HFFc6 (cell line): ENCODE measurements at regions not wholly inside any gene's neighbourhood (a gene's known extent, or its start where the extent isn't known, plus 50 kb on each side); places are given as distances from the start of the nearest gene placed in this dataset.

Experiments
- DNase-seq: peaks from one replicate; pipeline ENCODE4 v3.0.0-alpha.2; 2018
- H3K27ac Mint-ChIP-seq: 2 replicates; pipeline ENCODE4 v1.8.0; 2020; ENCODE audit warnings: mild to moderate bottlenecking, mixed read lengths
- H3K27me3 Mint-ChIP-seq: 2 replicates; pipeline ENCODE4 v1.8.0; 2021; ENCODE audit warnings: mild to moderate bottlenecking, moderate library complexity, mixed read lengths; ENCODE audit not compliant: insufficient read depth
- H3K36me3 Mint-ChIP-seq: 2 replicates; pipeline ENCODE4 v1.8.0; 2021; ENCODE audit warnings: low read depth, mixed read lengths
- H3K4me1 Mint-ChIP-seq: 2 replicates; pipeline ENCODE4 v1.8.0; 2020; ENCODE audit warnings: low read depth, mixed read lengths
- H3K4me3 Mint-ChIP-seq: 2 replicates; pipeline ENCODE4 v1.8.0; 2020; ENCODE audit warnings: mild to moderate bottlenecking, moderate library complexity, mixed read lengths
- H3K9me3 Mint-ChIP-seq: 2 replicates; pipeline ENCODE4 v1.8.0; 2020; ENCODE audit warnings: mild to moderate bottlenecking, mixed read lengths
- TF ChIP-seq, protein P1 (sequence below): fragments of 200-600 bp; sonication (generic); IDR thresholded peaks from 2 replicates; pipeline ENCODE4 v1.5.0; 2021; ENCODE audit warnings: antibody characterized with exemption, mild to moderate bottlenecking

DNA sequence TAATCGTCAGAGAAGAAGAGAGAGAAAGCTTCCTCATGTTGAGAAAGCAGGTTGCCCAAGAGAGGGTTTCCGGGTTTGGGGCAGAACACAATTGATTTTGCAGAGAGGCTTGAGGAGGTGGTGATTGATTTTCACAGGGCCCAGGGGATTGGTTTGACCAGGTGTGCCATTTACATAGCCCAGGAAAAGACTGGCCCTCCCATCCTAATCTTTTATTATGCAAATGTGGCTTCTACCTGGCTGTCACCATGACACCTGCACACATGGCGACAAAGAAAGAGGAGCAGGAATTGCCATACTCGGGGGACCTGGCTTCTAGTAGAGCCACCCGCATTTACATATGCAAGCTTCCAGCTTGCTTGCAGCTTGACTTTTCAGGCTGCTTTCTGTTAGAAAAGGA lies 405.3 kb downstream of the PPP4R3C start:
- H3K27ac Mint-ChIP-seq, result no peak overlapping the region
- DNase-seq, result no peak
- H3K36me3 Mint-ChIP-seq, result no peaks in the 10 kb centered on the region
- H3K4me1 Mint-ChIP-seq, result no peaks in the 10 kb centered on the region
- TF ChIP-seq, protein P1, sequence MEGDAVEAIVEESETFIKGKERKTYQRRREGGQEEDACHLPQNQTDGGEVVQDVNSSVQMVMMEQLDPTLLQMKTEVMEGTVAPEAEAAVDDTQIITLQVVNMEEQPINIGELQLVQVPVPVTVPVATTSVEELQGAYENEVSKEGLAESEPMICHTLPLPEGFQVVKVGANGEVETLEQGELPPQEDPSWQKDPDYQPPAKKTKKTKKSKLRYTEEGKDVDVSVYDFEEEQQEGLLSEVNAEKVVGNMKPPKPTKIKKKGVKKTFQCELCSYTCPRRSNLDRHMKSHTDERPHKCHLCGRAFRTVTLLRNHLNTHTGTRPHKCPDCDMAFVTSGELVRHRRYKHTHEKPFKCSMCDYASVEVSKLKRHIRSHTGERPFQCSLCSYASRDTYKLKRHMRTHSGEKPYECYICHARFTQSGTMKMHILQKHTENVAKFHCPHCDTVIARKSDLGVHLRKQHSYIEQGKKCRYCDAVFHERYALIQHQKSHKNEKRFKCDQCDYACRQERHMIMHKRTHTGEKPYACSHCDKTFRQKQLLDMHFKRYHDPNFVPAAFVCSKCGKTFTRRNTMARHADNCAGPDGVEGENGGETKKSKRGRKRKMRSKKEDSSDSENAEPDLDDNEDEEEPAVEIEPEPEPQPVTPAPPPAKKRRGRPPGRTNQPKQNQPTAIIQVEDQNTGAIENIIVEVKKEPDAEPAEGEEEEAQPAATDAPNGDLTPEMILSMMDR, result no peak
- H3K4me3 Mint-ChIP-seq, result no peak overlapping the region
- peaks cover 13% of the 10 kb centered on the region for H3K9me3 Mint-ChIP-seq
- H3K27me3 Mint-ChIP-seq, result no peaks in the 10 kb centered on the region; the same call in 1 of the 2 replicates

DNA sequence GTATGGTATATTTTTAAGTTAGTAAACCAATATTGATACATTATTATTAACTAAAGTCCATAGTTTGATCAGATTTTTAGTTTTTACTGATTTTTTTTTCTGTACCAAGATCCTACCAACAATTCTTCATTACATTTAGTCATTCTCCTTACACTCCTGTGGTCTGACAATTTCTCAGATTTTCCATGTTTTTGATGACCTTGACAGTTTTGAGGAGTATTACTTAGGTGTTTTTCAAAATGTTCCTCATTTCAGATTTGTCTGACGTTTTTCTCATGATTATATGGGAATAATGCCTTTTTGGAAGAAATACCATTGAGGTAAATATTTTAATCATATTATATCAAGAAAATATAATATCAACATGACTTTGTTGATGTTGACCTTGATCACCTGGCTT lies 423.8 kb downstream of the PPP4R3C start:
- TF ChIP-seq, protein P1, result no peak
- Mint-ChIP-seq H3K27ac (no peak overlapping the region), H3K36me3 (no peaks in the 10 kb centered on the region), H3K4me3 (no peak overlapping the region), H3K27me3 (no peaks in the 10 kb centered on the region), H3K9me3 (no peaks in the 10 kb centered on the region), H3K4me1 (no peaks in the 10 kb centered on the region)
- DNase-seq, result no peak

DNA sequence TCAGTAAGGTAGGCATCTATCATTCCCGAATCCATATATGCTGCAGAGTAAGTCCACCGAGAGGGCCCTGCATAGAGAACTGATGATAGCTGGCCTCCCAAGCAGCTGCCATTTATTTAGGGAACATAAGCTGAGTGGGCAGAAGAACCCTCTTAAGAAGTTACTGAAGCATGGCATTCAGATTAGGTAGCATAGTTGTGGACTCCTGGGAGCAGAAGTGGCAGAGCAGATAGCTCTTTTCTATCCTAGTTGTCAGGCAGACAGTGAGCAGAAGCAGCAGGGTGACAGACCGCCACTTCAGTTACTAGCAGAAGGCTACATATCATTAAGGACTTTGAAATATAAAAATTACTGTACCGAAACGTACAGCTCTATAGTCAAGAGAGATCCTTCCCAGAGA lies 454.7 kb downstream of the PPP4R3C start:
- Mint-ChIP-seq H3K27ac (no peak overlapping the region), H3K9me3 (peaks cover 4% of the 10 kb centered on the region; the same call in 1 of the 2 replicates), H3K4me1 (no peaks in the 10 kb centered on the region), H3K4me3 (no peak overlapping the region), H3K36me3 (no peaks in the 10 kb centered on the region), H3K27me3 (no peaks in the 10 kb centered on the region)
- TF ChIP-seq, protein P1, result no peak
- DNase-seq, result no peak

DNA sequence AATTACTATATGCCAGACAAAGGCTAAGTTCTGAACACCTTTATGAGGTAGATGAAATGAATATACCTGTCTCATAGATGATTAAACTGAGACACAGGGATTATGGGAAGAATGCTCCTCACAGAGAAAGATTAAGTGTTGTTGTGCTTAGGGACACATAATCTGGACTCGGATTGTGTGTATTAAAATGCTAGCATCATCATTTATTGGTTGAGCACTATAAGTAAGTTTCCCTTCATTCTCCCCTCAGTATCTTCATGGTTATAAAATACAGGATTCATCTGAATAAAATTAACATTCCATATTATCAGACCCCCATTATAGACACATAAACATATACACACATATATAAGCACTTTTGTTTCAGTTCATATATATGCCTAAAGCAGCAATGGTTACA lies 463.5 kb downstream of the PPP4R3C start:
- Mint-ChIP-seq H3K9me3 (peaks cover 20% of the 10 kb centered on the region), H3K36me3 (no peaks in the 10 kb centered on the region), H3K27ac (no peak overlapping the region), H3K4me3 (no peak overlapping the region), H3K27me3 (no peaks in the 10 kb centered on the region; the same call in 1 of the 2 replicates), H3K4me1 (no peaks in the 10 kb centered on the region)
- DNase-seq, result no peak
- TF ChIP-seq, protein P1, result no peak

DNA sequence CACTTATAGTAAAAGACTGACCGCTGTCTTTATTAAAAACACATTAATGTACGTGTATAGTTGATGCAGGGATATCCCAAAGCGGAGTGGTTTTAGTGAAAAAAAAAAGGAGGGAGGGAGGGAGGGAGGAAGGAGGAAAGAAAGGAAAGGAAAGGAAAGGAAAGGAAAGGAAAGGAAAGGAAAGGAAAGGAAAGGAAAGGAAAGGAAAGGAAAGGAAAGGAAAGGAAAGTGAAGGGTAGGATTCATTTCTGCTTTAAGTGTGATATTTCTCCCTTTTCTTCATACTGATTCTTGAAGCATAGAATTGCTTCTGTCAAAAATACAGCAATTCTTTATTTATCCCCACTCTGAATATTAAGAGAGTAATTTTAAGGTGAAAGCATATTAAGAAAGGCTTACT lies 504.9 kb downstream of the PPP4R3C start:
- H3K9me3 Mint-ChIP-seq, result no peaks in the 10 kb centered on the region
- TF ChIP-seq, protein P1, result no peak
- no peak overlapping the region for H3K4me3 Mint-ChIP-seq
- no peaks in the 10 kb centered on the region for H3K27me3 Mint-ChIP-seq
- no peak for DNase-seq
- H3K36me3 Mint-ChIP-seq, result no peaks in the 10 kb centered on the region
- H3K27ac Mint-ChIP-seq, result no peak overlapping the region
- no peaks in the 10 kb centered on the region for H3K4me1 Mint-ChIP-seq

DNA sequence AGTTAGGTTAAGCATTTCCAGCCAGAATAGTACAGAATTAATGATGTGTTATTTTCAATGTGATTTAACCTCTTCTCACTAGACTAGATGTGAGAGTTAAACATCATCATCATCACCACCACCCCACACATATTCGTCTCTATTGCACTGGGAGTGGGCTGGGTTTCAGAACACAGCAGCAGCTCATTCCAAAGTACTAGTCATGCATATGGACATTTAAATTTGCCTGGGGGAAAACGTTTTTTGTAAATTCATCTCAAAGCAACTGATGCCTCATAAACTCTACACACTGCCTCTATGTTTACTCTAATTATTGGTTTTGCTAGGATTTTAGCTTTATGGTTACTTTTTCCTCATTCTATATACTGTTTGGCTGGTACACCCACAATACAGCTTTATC lies 509.1 kb downstream of the PPP4R3C start:
- Mint-ChIP-seq H3K27me3 (no peaks in the 10 kb centered on the region), H3K4me1 (no peaks in the 10 kb centered on the region), H3K9me3 (peaks cover 3% of the 10 kb centered on the region; the same call in 1 of the 2 replicates), H3K36me3 (no peaks in the 10 kb centered on the region), H3K4me3 (no peak overlapping the region), H3K27ac (no peak overlapping the region)
- no peak for DNase-seq
- TF ChIP-seq, protein P1, result no peak
